GM03348 (cell line): ENCODE measurements at regions not wholly inside any gene's neighbourhood (a gene's known extent, or its start where the extent isn't known, plus 50 kb on each side); places are given as distances from the start of the nearest gene placed in this dataset.
"Not testable (repeated sequence)": the region's sequence is repeated elsewhere in the genome, so short reads cannot be mapped to it uniquely, and the experiment has no call there.

Experiments
- DNase-seq: peaks from one replicate; pipeline ENCODE4 v3.0.0; 2012; ENCODE audit warnings: low spot score

DNA sequence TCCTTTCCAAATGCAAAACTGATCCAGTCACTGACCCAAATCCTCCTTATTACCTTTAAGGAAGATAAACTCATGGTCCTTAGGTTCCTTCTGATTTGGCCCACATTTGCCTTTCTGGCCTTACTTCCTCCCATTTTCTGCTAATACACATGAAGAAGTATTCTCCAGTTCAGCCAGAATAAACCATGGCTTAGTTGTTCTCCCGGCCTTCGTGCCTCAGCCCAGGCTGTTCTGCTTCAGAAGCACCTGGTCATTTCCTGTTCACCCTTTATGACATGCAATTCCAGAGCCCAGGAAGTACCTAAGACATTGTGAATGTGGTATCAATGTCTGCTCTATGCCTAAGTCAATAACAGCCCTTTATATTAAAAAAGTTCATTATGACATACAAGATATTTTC lies 4790.1 kb upstream of the OR11H1 start:
- DNase-seq: not testable (repeated sequence)

GRCh38 chr22:10741210-10741609 lies 4786.8 kb upstream of the OR11H1 start:
- DNase-seq: peak; percentile 11

- peak; percentile 14 for DNase-seq
Observed at GRCh38 chr22:10741776-10742630, 4786.0 kb upstream of the OR11H1 start.

GRCh38 chr22:10746382-10746781 lies 4781.6 kb upstream of the OR11H1 start:
- not testable (repeated sequence) for DNase-seq

GRCh38 chr22:10747227-10747626 lies 4780.8 kb upstream of the OR11H1 start:
- DNase-seq: not testable (repeated sequence)

GRCh38 chr22:10748751-10749150 lies 4779.2 kb upstream of the OR11H1 start:
- not testable (repeated sequence) for DNase-seq

GRCh38 chr22:10749423-10749822 lies 4778.6 kb upstream of the OR11H1 start:
- DNase-seq: not testable (repeated sequence)

- DNase-seq: peak; percentile 1
Observed at GRCh38 chr22:10753566-10753965, 4774.4 kb upstream of the OR11H1 start.

DNA sequence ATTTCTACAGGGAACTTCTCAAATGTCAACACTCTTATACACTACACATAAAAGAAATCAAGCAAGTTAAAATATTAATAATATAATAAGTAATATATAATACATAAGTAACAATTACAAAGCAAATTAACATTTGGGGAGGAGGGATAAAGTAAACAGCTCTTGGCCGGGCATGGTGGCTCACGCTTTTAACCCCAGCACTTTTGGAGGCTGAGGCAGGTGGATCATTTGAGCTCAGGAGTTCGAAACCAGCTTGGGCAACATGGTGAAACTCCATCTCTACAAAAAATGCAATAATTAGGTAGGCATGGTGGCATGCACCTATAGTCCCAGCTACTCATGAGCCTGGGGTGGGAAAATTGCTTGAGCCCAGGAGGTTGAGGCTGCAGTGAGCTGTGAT lies 4772.6 kb upstream of the OR11H1 start:
- DNase-seq: not testable (repeated sequence)

GRCh38 chr22:10760418-10760817 lies 4767.6 kb upstream of the OR11H1 start:
- DNase-seq: not testable (repeated sequence)

- not testable (repeated sequence) for DNase-seq
Observed at GRCh38 chr22:10766320-10766719, 4761.7 kb upstream of the OR11H1 start.

DNA sequence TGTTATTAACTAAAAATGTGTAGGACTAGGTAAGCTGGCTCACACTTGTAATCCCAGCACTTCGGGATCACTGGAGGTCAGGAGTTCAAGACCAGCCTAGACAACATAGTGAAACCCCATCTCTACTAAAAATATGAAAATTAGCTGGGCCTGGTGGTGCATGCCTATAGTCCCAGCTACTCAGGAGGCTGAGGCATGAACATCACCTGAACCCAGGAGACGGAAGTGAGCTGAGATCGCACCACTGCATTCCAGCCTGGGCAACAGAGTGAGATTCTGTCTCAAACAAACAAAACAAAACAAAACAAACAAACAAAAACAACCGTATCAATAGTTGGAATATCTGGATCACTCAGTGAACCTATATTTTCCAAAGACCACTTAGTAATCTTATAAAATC lies 4759.1 kb upstream of the OR11H1 start:
- peak; percentile 0 for DNase-seq

- not testable (repeated sequence) for DNase-seq
Observed at GRCh38 chr22:10771744-10772143, 4756.2 kb upstream of the OR11H1 start.

DNA sequence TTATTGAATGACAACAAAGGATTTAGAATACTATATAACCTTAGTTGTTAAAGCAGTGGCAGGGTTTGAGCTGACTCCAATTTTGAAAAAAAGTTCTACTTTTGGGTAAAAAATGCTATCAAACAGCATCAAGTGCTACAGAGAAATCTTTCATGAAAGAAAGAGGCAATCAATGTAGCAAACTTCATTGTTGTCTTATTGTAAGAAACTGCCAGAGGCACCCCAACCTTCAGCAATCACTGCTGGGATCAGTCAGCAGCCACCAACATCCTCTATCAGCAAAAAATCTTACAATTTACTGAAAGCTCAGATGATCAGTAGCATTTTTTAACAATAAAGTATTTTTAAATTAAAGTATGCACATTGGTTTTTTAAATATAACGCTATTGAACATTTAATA lies 4754.7 kb upstream of the OR11H1 start:
- not testable (repeated sequence) for DNase-seq

GRCh38 chr22:10775601-10776357 lies 4752.2 kb upstream of the OR11H1 start:
- DNase-seq: peak; percentile 2

DNA sequence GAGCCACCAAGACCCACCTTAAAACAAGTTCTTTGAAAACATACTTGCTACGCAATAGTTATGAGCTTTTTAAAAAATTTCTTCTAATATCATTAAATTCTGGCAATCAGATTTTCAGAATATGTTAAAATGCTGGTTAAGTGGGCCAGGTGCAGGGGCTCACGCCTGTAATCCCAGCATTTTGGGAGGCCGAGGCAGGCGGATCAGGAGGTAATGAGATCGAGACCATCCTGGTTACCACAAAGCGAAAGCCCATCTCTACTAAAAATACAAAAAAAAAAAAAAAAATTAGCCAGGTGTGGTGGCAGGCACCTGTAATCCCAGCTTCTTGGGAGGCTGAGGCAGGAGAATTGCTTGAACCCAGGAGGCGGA lies 4751.6 kb upstream of the OR11H1 start:
- DNase-seq: not testable (repeated sequence)

DNA sequence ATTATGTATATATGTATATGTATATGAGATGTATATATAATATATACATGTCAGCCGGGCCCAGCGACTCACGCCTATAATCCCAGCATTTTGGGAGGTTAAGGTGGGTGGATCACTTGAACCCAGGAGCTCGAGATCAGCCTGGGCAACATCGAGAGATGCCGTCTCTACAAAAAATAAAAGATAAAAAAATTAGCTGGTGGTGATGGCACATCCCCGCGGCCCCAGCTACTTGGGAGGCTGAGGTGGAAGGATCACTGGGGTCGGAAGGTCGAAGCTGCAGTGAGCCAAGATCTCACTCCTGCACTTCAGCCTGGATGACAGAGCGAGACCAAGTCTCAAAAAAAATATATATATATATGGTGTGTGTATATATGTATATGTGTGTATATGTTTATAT lies 4750.3 kb upstream of the OR11H1 start:
- peak; percentile 1 for DNase-seq

DNA sequence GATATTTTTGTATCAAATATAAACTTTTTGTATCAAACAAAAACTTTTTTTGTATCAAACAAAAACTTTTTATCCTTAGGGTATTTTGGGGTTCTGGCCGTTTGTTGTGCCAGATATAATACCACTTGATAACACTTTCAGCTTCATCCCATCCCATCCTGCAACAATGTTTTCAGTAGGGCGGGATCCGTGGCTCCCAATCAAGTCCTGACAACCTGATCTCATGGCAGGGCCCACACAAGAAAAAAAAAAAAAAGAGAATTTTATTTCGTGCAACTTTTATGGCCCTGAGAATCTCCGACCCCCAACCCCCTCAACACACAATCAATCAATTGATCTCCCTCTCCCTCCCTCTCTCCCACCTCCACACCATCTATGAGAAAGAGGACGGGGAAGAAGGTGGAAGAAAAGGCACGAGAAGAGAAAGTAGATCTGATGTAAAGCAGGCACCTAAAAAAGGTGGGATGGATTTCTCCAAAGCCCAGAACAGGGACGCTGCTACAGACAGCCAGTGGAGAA lies 4749.6 kb upstream of the OR11H1 start:
- DNase-seq: no peak

DNA sequence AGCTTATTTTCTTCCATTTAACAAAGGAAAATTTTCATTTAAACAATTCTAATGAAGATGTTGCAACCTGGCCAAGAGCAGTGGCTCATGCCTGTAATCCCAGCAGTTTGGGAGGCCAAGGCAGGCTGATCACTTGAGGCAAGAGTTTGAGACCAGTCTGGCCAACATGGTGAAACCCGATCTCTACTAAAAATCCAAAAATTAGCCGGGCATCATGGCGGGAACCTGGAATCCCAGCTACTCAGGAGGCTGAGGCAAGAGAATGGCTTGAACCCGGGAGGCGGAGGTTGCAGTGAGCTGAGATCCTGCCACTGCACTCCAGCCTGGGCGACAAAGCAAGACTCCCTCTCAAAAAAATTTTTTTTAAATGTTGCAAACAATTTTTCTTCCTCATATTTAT lies 4748.8 kb upstream of the OR11H1 start:
- not testable (repeated sequence) for DNase-seq

DNA sequence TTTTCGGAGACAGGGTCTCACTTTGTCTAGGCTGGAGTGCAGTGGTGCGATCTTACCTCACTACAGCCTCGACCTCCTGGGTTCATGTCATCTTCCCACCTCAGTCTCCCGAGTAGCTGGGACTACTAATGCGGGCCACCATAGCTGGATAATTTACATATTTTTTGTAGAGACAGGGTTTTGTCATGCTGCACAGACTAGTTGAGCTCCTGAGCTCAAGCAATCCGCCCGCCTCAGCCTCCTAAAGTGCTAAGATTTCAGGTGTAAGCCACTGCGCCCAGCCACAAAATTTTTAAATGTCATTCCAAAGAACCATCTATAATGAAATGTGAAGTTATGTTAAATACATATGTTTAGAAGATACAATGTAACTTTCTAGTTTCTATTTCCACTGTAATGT lies 4747.7 kb upstream of the OR11H1 start:
- peak; percentile 0 for DNase-seq

DNA sequence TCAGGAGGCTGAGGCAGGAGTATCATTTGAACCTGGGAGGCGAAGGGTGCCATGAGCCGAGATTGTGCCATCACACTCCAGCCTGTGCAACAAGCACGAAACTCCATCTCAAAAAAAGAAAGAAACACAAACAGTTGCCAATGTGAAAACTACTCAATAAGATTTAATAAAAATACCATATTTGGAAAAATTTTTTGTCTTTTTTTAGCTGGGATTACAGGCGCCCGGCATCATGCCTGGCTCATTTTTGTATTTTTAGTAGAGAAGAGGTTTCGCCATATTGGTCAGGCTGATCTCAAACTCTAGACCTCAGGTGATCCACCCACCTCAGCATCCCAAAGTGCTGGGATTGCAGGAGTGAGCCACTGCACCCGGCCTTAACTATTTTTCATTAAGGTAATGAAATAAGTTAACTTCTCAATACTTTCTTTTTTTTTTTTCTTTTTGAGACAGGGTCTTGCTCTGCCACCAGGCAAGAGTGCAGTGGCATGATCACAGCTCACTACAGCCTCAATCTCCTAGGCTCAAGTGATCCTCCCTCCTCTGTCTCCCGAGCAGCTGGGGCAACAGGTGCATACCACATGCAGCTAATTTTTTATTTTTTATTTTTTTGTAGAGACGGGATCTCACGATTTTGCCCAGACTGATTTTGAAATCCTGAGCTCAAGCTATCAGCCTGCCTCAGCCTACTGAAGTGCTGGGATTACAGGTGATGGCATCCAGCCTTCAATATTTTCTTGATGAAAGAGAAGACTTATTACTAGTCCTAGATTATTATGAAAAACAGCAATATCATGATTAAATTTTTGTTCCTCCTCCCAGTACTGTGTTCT lies 4746.2 kb upstream of the OR11H1 start:
- DNase-seq: peak; percentile 0
